Prostate gland (tissue), 2 donors: ENCODE measurements at regions not wholly inside any gene's neighbourhood (a gene's known extent, or its start where the extent isn't known, plus 50 kb on each side); places are given as distances from the start of the nearest gene placed in this dataset.

Experiments
- POLR2AphosphoS5 ChIP-seq: sonication (generic); formaldehyde crosslinking; IDR thresholded peaks from one replicate; pipeline ENCODE4 v1.6.1; 2017; ENCODE audit warnings: antibody characterized with exemption
- TF ChIP-seq, protein P1 (sequence below), 4 experiments: fragments of 200-600 bp in 2 of 4; fragments of 450-650 bp in 2 of 4; sonication (generic) in 2 of 4; IDR thresholded peaks; 1 replicate in 3 of 4; 2 replicates in 1 of 4; pipeline ENCODE4 v1.5.1; 2016 to 2019; ENCODE audit warnings: antibody characterized with exemption in 4 of 4, mild to moderate bottlenecking in 2 of 4, moderate library complexity in 2 of 4

DNA sequence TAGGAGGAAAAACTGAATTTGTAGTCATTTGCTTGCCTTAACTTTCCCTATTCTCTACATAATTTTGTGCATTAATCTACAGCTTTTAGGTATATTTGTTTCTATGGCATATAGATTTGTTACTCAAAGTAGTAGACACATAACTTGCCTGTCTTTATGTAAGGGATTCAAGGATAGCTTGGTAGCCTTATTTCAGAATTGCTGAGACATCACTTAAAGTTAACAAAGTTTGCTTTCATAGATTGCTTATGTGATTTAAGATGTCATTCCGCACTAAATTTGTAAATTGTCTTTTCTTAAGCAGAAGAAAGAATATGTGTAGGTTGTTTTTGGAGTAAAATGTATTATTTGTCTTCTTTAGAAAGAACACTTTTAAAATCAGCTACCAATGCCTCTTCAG is 477.7 kb upstream of the NOVA1 start:
- TF ChIP-seq, protein P1, sequence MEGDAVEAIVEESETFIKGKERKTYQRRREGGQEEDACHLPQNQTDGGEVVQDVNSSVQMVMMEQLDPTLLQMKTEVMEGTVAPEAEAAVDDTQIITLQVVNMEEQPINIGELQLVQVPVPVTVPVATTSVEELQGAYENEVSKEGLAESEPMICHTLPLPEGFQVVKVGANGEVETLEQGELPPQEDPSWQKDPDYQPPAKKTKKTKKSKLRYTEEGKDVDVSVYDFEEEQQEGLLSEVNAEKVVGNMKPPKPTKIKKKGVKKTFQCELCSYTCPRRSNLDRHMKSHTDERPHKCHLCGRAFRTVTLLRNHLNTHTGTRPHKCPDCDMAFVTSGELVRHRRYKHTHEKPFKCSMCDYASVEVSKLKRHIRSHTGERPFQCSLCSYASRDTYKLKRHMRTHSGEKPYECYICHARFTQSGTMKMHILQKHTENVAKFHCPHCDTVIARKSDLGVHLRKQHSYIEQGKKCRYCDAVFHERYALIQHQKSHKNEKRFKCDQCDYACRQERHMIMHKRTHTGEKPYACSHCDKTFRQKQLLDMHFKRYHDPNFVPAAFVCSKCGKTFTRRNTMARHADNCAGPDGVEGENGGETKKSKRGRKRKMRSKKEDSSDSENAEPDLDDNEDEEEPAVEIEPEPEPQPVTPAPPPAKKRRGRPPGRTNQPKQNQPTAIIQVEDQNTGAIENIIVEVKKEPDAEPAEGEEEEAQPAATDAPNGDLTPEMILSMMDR (IDR thresholded peaks at IDR 0.05), result no peak
- TF ChIP-seq POLR2AphosphoS5, result no peak
